HepG2 (cell line): ENCODE measurements at regions not wholly inside any gene's neighbourhood (a gene's known extent, or its start where the extent isn't known, plus 50 kb on each side); places are given as distances from the start of the nearest gene placed in this dataset.

ENCODE experiments used
- BHLHE40 ChIP-seq: IDR thresholded peaks from 2 replicates; pipeline ENCODE4 v1.6.1; 2011; ENCODE audit warnings: low read length, improper control_type of control experiment
- FOXP4 ChIP-seq: sonication (generic); formaldehyde crosslinking; IDR thresholded peaks from 2 replicates; pipeline ENCODE4 v1.4.0; 2020; ENCODE audit warnings: missing genetic modification reagents
- HOXD1 ChIP-seq: sonication (generic); formaldehyde crosslinking; IDR thresholded peaks from 2 replicates; pipeline ENCODE4 v1.5.0; 2020; ENCODE audit warnings: missing genetic modification reagents
- NFYC ChIP-seq: IDR thresholded peaks from 2 replicates; pipeline ENCODE4 v1.6.1; 2016; ENCODE audit warnings: missing genetic modification reagents, missing compliant biosample characterization
- NR3C1 ChIP-seq: sonication (generic); formaldehyde crosslinking; IDR thresholded peaks from 2 replicates; pipeline ENCODE4 v1.4.0; 2020; ENCODE audit warnings: missing genetic modification reagents
- ONECUT2 ChIP-seq: sonication (generic); formaldehyde crosslinking; IDR thresholded peaks from 2 replicates; pipeline ENCODE4 v1.4.0; 2020; ENCODE audit warnings: missing genetic modification reagents
- PATZ1 ChIP-seq: sonication (generic); formaldehyde crosslinking; IDR thresholded peaks from 2 replicates; pipeline ENCODE4 v1.4.0; 2020; ENCODE audit warnings: missing genetic modification reagents
- RORA ChIP-seq: sonication (generic); formaldehyde crosslinking; IDR thresholded peaks from 2 replicates; pipeline ENCODE4 v1.5.0; 2020; ENCODE audit warnings: mild to moderate bottlenecking, missing genetic modification reagents, moderate library complexity
- SIX4 ChIP-seq: sonication (generic); formaldehyde crosslinking; IDR thresholded peaks from 2 replicates; pipeline ENCODE4 v1.4.0; 2020; ENCODE audit warnings: missing genetic modification reagents
- SNAPC2 ChIP-seq: sonication (generic); formaldehyde crosslinking; IDR thresholded peaks from 2 replicates; pipeline ENCODE4 v1.8.1; 2022; ENCODE audit warnings: mild to moderate bottlenecking, missing genetic modification reagents
- SOX13 ChIP-seq, 3 experiments: fragments of 450-650 bp in 1 of 3; sonication (generic) in 1 of 3; formaldehyde crosslinking in 1 of 3; IDR thresholded peaks in 2 of 3; conservative IDR thresholded peaks in 1 of 3; 2 replicates each; pipeline versions ENCODE4 v1.5.0 to v1.6.1; 2016 to 2020; ENCODE audit warnings: antibody characterized with exemption in 1 of 3, mild to moderate bottlenecking in 1 of 3, missing compliant biosample characterization in 1 of 3, missing genetic modification reagents in 1 of 3, moderate library complexity in 1 of 3
- ZNF281 ChIP-seq: sonication (generic); formaldehyde crosslinking; IDR thresholded peaks from 2 replicates; pipeline ENCODE4 v1.4.0; 2020; ENCODE audit warnings: missing genetic modification reagents, borderline replicate concordance
- ZNF496 ChIP-seq: sonication (generic); formaldehyde crosslinking; IDR thresholded peaks from 2 replicates; pipeline ENCODE4 v1.8.1; 2023; ENCODE audit warnings: mild to moderate bottlenecking, moderate library complexity, missing genetic modification reagents; ENCODE audit not compliant: insufficient replicate concordance
- ZNF569 ChIP-seq: sonication (generic); formaldehyde crosslinking; IDR thresholded peaks from 2 replicates; pipeline ENCODE4 v1.5.0; 2020; ENCODE audit warnings: mild to moderate bottlenecking, missing genetic modification reagents, moderate library complexity, borderline replicate concordance
- ZSCAN22 ChIP-seq: sonication (generic); formaldehyde crosslinking; IDR thresholded peaks from 2 replicates; pipeline ENCODE4 v1.4.0; 2020; ENCODE audit warnings: mild to moderate bottlenecking, missing genetic modification reagents
- ZSCAN9 ChIP-seq: IDR thresholded peaks from 2 replicates; pipeline ENCODE4 v1.6.1; 2016; ENCODE audit warnings: borderline replicate concordance
- TF ChIP-seq, protein P1 (sequence below): sonication (generic); formaldehyde crosslinking; IDR thresholded peaks from 2 replicates; pipeline ENCODE4 v1.5.1; 2020; ENCODE audit warnings: mild to moderate bottlenecking, missing genetic modification reagents
- TF ChIP-seq, protein P2 (sequence below): IDR thresholded peaks from 2 replicates; pipeline ENCODE4 v1.6.1; 2016; ENCODE audit warnings: missing genetic modification reagents, missing compliant biosample characterization

- TF ChIP-seq, protein P1, sequence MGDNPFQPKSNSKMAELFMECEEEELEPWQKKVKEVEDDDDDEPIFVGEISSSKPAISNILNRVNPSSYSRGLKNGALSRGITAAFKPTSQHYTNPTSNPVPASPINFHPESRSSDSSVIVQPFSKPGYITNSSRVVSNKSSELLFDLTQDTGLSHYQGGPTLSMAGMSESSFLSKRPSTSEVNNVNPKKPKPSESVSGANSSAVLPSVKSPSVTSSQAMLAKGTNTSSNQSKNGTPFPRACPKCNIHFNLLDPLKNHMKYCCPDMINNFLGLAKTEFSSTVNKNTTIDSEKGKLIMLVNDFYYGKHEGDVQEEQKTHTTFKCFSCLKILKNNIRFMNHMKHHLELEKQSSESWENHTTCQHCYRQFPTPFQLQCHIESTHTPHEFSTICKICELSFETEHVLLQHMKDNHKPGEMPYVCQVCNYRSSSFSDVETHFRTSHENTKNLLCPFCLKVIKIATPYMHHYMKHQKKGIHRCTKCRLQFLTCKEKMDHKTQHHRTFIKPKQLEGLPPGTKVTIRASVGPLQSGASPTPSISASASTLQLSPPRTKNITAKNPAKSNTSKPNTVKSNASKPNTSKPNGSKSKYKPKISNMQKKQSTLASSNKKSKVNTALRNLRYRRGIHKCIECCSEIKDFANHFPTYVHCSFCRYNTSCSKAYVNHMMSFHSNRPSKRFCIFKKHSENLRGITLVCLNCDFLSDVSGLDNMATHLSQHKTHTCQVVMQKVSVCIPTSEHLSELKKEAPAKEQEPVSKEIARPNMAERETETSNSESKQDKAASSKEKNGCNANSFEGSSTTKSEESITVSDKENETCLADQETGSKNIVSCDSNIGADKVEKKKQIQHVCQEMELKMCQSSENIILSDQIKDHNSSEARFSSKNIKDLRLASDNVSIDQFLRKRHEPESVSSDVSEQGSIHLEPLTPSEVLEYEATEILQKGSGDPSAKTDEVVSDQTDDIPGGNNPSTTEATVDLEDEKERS (CRISPR knock-in tag): no peak
- TF ChIP-seq SOX13 (IDR thresholded peaks at IDR 0.05) (peak; percentile 68; the same call in 1 of the 2 replicates), SOX13 (CRISPR knock-in tag; conservative IDR thresholded peaks at IDR 0.05 in 1 of 2, IDR thresholded peaks at IDR 0.05 in 1 of 2) (peak in 1 of 2 experiments; percentile 76; a peak in 2 of 4 replicates), HOXD1 (CRISPR knock-in tag) (no peak), BHLHE40 (no peak), RORA (0 out of 2 replicates have a peak, but pooled peaks have one; percentile 34), SIX4 (peak; percentile 44; the same call in 1 of the 2 replicates), ZSCAN22 (CRISPR knock-in tag) (no peak), ONECUT2 (no peak), ZNF281 (CRISPR knock-in tag) (0 out of 2 replicates have a peak, but pooled peaks have one; percentile 17), ZNF496 (CRISPR knock-in tag) (no peak), PATZ1 (peak; percentile 73; the same call in 1 of the 2 replicates), FOXP4 (CRISPR knock-in tag) (peak; percentile 96), ZSCAN9 (CRISPR knock-in tag) (no peak), ZNF569 (CRISPR knock-in tag) (no peak), NFYC (no peak), SNAPC2 (CRISPR knock-in tag) (0 out of 2 replicates have a peak, but pooled peaks have one; percentile 3), NR3C1 (no peak)
- TF ChIP-seq, protein P2, sequence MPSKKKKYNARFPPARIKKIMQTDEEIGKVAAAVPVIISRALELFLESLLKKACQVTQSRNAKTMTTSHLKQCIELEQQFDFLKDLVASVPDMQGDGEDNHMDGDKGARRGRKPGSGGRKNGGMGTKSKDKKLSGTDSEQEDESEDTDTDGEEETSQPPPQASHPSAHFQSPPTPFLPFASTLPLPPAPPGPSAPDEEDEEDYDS (CRISPR knock-in tag): 0 out of 2 replicates have a peak, but pooled peaks have one; percentile 12
Observed at GRCh38 chr9:82600536-82601292, 462.2 kb downstream of the RASEF start (continued).
